HG02571 (cell line): ENCODE measurements at regions not wholly inside any gene's neighbourhood (a gene's known extent, or its start where the extent isn't known, plus 50 kb on each side); places are given as distances from the start of the nearest gene placed in this dataset.

Experiments used
- ATAC-seq: cut with Tn5 transposase; IDR thresholded peaks from one replicate; pipeline ENCODE4 v1.9.1; 2021; ENCODE audit warnings: mild to moderate bottlenecking, moderate library complexity; ENCODE audit not compliant: unreplicated experiment

DNA sequence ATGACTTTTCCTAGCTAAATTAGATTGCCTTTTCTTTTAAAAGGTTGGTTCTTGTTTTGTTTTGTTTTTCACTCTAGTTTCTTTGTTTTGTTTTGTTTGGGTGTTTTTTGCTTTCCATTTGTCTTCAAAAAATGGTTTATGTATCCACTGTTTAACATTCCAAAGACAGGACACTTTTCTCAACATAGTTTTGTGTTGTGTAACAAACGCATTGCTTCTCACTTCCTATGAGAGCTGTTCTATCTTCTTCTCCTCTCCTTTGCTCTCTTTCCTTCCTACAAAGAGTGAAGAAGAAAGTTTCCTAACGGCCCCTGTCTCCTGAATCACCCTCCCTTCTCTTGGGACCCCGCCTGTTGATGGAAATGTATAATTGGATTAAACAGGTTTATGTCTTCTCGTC is 539.7 kb downstream of the ACTL7B start:
- ATAC-seq, result no peak

GRCh38 chr9:108311745-108312144 is 544.0 kb downstream of the ACTL7B start:
- ATAC-seq, result no peak

- ATAC-seq, result no peak
These were observed 545.6 kb downstream of the ACTL7B start for GRCh38 chr9:108310202-108310601.

DNA sequence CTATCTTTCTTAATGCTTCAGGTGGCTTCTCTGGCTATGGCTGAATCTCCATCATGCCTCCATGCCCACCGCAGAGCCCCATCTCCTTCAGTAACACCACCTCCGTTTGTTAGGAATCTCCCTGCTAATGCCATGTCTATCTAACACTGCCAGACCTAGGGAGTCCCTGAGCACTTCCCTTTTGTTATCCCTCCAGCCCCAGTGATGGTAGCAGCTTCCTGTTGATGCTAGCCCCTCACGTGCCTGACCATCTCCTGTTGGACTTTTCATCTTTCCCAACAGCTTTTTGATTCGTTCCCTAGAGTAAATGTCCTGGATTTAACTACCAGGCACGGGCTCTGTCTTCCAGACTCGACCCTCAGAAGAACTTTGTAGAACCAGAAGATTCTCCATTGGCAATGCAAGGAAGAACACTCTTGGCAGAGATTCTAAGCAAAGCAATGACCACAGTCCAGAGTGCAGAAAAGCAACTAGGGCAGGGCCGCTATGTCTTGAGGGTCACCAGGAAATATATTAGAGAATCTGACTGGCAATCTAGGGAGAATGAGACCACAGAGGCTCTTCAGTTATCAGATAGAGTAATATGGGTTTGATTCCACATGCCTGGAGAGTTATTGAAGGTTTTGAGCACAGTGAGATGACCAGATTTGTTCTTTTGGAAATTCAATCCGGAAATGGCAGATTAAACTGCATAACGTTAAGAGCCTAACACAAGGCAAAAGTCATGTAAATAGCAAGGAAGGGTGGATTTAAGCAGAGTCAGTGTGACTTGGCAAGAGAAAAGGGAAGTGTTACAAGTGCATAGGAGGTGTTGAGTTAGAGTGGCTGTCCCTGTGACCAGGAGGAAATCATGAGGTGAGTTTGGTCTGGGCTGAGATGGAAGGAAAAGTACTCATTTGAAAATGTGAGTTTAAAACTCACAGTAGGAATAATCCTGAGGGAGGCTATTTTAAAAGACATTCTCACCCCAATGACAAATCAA is 555.2 kb downstream of the ACTL7B start:
- no peak for ATAC-seq

DNA sequence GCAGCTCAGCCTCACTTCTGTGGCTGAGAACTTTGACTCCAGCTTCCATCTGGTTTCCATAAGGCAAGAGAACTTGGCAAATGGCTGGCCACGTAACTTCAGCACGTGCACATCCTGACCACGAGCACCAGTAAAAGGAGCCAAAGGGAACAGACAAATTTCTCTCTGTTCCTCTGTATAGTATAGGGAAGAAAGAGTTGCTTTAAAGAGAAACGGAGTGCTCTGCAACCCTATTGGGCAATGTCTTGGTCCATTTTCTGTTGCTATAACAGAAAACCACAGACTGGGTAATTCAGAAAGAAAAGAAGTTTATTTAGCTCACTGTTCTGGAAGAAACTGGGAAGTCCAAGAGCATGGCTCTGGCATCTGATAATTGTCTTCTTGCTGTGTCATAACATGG is 558.7 kb downstream of the ACTL7B start:
- ATAC-seq, result no peak

DNA sequence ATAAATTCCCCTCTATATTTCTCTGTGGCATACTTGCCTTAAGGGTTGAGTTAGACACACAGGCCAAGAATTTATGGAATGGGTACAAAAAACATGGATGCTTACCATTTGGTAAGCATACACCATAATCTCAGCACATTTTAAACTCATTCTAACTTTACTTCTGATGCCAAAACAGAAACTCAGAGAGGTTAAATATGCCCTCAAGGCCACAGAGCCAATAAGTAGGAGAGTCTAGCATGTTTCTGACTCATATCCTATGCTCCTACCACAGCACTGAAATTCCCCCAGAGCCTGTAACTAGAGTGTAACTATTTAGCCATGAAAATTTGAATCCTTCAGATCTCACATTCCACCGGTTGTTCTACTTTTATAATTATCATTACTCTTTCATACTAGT is 559.7 kb downstream of the ACTL7B start:
- ATAC-seq, result no peak

DNA sequence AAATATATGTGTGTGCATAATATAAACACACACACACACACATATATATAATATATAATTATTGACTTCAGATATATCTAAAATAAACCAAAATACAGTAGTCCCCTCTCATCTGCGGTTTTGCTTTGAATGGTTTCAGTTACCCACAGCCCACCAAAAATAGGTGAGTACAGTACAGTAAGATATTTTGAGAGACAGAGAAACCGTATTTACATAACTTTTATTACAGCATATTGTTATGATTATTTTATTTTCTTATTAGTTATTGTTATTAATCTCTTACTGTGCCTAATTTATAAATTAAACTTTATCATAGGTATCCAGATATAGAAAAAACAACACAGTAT is 564.2 kb downstream of the ACTL7B start:
- ATAC-seq, result no peak

DNA sequence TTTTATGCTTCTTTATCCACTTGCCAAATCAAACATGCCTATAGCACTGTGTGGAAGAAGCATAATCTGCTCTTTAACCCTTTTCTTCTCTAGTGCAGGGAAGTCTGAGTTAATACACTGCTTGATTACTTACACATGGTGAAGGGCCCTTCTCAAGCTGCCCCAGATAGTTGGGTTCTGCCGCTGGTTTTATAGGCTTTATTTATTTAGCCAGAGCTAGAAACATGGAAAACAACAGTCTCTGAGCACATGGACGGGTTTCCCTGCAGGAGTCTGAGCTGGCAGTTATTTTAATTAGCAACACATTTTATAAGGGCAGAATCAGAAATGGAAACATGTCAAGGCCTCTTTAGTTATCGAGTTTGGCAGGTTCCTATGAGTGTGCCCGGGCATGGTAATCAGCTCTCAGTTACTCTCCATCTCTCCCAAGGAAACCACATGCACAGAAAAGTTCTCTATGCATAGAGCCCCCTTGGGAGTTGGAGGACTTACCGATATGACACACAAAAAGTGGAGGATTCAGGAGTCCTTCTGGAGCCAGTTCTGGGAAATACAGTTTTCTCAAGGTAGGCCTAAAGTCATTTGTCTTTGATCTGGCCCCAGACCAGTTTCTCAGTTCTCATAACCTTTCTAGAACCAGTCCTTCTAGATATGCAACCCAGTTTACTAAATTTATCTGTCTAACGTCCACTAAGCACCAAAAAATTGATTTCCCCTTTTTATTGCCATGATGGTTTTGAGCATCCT is 564.8 kb downstream of the ACTL7B start:
- ATAC-seq, result no peak

DNA sequence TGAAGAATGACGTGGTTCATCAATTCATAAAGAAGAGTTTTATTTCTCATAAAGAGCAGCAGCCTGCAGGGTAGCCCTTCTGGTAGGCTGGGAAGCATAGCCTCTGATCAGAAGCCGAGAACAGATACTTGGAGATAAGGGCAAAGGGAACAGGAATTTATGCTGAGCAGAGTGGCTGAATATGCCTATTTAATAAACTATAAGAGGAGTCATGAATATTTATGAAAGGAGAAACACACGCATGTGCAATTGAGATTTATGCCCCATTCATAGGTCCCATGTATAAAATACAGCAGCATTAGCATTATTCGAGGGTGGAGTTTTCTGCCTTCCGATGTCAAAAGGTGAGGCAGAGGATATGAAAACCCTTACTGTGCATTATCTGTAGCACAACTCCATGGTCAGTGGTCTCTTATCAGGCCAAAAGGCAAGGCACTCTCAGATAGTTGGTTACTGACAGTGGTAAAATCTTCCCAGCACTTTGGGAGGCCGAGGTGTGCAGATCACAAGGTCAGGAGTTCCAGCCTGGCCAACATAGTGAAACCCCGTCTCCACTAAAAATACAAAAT is 569.1 kb downstream of the ACTL7B start:
- no peak for ATAC-seq

GRCh38 chr9:108283696-108284095 is 572.1 kb downstream of the ACTL7B start:
- no peak for ATAC-seq

GRCh38 chr9:108282872-108283271 is 572.9 kb downstream of the ACTL7B start:
- ATAC-seq, result no peak

- no peak for ATAC-seq
These were observed 574.1 kb downstream of the ACTL7B start for GRCh38 chr9:108281696-108282095.

DNA sequence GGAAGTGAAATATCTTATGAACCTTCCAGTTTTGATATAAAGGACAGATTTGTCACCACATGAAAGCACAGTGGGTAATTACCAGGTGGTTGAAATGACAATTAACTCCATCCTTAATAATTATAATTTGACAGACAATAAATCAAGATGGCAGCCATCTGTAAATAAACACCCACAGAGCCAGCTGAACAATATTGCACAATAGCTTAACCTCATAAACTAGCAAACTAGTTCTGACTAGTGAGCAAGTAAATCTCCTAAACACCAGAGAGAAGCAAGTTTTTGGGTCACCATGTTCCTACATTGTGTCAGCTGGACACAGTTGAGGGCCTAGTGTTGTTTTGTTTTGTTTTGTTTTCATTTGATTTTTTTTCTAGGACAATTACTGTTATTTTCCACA is 577.4 kb downstream of the ACTL7B start:
- no peak for ATAC-seq

DNA sequence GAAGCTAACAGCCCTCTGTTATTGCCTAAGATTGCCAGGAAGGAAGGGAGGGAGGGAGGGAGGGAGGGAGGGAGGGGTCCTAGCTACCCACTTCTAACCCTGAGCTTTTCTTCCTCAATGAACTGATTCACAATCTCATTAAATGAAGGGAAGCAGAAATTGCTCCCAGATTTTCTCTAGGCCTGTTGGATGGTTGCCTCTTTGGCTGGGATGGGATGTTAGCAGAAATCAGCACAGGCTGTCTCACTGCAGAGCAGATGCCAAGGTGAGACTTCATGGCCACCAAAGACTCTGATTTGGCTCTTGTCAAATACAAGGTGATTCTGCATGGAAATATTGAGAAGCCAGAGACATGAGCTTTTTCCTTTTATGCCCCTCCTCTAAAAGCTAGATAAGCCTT is 578.6 kb downstream of the ACTL7B start:
- no peak for ATAC-seq

DNA sequence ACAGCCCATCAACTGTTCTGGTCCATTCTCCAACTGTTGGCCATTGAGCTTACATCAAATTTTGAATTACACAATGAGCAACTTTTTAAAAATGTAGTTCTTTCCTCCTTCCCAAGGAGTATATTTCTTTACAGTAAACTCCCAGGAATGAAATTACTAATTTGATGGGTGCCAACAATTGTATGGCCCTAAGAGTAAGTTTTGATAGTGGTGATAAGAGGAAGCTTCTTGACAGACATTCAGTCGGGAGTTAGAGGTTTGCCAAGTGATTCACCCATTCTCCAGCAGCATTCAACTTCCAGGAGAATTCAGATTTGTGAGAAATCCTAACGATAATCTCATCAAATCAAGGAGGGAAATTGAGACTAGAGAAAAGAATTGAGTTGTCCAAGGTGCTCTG is 579.9 kb downstream of the ACTL7B start:
- ATAC-seq, result no peak

- ATAC-seq, result no peak
These were observed 580.8 kb downstream of the ACTL7B start for GRCh38 chr9:108274971-108275370.

- no peak for ATAC-seq
These were observed 581.8 kb downstream of the ACTL7B start for GRCh38 chr9:108273988-108274387.

DNA sequence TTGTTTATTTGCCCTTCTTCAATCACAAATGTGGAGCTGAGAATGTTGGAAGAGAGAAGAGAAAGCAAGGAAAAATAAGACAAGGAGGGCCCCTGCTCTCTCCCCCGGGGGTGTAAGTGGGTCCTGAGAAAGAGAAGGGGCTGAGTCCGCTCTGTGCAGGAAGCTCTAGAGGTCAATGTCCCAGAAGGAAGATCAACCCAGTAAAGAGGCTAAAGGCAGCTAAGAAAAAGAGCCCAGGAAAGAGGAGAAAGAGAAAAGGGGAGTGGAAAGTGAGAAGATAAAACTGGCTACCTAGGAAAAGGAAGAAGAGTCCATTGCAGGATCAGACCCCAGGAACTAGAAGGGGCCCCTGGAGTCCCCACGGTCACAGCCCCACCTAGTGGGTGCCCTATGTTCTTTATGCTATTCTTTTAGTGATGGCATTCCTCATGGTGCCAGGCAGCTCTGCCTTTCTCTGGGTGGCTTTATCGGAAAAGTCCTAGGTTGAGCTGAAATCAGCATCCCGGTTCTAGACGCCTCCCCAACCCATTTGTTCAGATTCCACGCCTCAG is 583.4 kb downstream of the ACTL7B start:
- no peak for ATAC-seq

DNA sequence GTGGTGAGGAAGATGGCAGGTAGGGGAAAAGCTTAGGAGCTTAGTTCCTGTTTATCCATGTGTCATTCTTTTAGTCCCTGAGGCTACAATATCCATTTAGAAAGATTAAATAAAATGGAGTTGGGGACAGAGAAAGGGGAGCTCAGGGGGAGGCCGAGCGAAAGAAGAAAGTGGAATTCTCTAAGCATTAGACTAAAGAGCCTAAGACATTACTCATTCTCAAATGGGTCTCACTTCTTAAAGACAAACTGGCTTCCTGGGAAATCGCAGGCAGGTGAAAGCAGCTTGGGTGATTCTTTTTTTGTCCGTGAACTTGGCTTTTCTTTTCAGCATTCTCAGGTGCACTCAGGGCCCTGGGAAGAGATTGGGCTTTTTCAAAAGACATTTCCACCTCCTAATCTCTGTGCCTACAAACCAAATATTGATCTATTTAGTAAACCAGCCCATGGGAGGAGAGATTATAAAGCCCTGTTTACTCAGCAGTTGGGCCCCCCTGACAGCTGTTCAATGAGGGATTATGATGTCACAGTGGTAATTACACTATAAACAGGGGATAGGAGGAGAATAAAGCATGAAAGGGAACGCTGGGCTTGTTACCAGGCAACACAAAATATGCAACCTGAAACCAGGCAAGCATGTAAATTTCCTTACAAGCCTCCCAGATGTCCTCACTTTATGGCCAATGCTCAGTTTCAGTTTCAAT is 584.0 kb downstream of the ACTL7B start:
- ATAC-seq, result no peak

GRCh38 chr9:108271236-108271635 is 584.5 kb downstream of the ACTL7B start:
- no peak for ATAC-seq

DNA sequence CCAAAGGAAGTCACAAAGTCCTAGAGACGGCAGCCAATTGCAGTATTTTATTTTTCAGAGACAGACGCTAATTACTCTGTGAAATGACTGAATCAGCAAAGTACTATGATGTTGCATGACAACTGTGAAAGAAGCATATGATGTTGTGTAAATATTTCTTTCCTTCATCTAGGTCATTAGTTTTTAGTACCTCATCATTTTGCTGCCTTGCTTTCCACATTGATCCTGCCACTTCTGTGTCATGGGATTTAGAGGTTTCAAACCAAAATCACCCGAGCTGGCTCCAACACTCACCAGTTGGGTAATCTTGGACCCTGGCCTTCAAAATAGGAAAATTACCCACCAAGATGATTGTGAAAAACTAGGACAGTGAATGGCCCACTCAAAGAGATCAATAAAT is 585.2 kb downstream of the ACTL7B start:
- ATAC-seq, result no peak
